Hematopoietic multipotent progenitor cell treated with erythropoietin and hydrocortisone succinate and interleukin-3 and kit ligand, for 4 days (in vitro differentiated cells): ENCODE measurements at regions not wholly inside any gene's neighbourhood (a gene's known extent, or its start where the extent isn't known, plus 50 kb on each side); places are given as distances from the start of the nearest gene placed in this dataset.
"Not testable (repeated sequence)": the region's sequence is repeated elsewhere in the genome, so short reads cannot be mapped to it uniquely, and the experiment has no call there.

Experiments used
- DNase-seq: peaks from one replicate; pipeline ENCODE4 v3.0.0-alpha.2; 2015

DNA sequence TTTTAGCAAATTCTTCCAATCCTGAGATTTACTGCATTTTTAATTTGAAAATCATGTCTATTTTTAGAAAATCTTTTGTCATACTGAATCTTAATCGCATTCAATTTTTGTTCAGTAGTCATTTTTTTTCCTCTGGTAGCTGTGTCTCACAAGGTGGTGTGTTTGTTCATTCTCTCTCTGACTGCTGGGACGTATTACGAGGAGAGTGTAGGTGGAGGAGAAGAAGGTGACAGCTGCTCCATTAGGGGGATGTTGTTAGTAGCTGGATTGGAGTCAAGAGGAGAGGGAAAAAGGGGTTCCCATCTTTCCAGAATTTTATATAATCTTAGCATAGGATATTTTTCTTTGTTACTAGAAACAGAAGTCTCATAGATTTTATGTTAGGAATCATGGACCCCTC, 804.2 kb downstream of the PRIM2 start:
- not testable (repeated sequence) for DNase-seq

DNA sequence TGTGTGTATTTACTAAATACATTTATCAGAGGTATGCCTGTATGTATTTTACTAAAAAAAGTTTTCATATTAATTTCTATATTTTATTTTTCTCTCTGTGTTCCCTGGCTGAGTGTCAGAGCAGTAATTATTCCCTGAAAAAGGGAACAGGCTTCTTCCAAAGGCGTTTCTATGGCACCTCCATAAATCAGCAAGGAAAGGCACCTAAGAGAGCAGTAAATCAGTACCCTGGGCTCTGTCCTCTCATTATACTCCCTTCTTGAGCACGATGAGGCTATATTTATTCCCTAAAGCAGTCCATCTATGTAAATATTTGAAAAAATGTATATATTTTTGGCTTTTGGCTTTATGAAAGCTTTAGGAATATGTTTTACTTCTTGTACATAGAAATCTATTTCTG, 806.3 kb downstream of the PRIM2 start:
- not testable (repeated sequence) for DNase-seq

DNA sequence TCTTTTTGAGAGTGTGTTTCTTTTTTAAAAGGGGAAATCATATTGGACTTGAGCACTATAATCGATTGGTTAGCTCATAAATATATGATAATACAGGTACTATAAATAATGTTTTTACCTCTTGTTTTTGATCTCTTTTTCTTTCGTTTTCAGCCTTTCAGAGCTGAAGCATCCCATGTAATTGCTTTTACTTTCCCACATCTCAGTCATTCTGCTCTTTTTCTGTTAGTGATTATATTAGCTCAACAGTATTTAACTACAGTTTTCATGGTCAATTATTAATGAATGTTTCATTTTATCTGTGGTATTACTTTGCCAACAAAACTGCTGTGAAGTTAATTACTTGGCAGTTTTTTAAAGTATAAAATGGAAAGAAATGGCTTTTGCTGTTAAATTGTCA, 811.1 kb downstream of the PRIM2 start:
- DNase-seq, result not testable (repeated sequence)

DNA sequence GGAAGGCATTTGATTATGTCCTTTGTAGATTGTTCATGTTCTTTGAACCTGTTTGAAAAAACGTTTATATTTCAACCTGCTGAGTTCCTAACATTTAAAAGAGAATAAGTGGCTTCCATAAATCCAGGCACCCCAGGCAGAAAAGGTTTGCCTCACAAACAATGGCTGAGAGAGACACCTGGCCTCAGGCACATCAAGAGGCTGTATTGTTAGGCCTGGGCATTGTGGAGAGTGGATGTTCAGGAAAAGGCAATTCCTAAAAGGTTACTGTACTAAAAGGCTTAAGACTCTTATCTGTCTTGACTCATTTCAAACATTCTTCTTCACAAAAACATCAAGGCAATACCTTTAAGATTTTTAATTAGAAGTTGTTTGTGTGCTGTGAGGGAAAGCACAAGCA, 811.7 kb downstream of the PRIM2 start:
- DNase-seq, result not testable (repeated sequence)

DNA sequence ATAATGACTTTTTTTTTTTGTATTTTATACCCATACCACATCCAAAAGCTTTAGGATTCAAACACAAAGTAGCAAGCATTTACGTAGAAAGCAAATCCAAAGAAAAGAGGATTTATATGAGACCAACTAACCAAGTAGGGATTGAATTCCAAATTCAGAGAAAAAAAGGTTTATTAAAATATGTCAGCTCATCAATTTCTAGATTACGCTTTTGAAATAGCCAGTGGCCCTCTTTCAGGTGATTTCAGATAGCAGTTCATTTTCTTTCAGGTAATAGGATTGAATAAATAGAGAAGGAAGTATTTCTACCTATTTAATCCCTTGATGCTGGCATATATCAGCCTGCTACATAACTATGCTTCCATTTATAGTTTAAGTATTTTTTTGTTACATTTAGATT, 822.3 kb downstream of the PRIM2 start:
- DNase-seq, result not testable (repeated sequence)

DNA sequence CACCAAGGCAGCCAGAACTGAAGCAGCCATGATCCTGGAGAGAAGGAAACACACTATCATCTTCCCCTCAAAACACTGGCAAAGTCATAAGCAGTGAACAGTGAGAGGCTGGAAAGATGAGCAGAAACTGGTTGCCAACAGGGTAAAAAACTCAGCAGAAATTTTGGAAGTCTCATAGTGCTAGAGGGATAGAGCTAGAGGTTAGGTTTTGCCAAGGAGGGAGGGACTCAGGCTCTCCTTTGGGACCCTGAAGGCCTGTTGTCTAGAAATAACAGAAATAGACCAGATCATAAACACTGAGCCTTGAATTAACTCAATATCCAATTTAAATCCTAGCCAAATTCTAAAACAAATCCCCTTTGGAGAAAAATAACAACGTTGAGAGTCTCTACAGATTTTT, 853.6 kb downstream of the PRIM2 start:
- not testable (repeated sequence) for DNase-seq

DNA sequence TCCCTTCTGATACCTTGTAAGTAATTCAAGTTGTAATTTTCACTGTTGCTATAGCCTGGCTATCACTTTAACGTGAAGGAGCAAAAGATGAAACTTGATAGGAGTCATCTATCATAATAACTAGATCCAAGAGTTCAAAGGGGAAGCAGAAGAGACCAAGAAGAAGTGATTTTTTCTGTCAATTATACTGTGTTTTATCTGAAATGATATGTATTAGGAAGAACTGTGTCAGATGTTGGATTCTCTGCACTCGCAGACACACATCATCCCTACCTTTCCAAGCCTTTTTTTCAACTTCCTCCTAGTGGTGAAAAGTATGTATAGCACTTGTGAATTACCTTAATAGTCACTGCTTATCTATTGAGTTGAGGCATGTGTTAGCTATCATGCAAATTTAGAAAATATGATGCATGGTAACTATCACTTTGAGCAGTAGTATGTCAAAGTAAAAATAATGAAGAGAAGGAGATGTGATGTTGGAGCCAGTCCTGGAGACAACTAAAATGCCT, 864.2 kb downstream of the PRIM2 start:
- DNase-seq, result not testable (repeated sequence)

DNA sequence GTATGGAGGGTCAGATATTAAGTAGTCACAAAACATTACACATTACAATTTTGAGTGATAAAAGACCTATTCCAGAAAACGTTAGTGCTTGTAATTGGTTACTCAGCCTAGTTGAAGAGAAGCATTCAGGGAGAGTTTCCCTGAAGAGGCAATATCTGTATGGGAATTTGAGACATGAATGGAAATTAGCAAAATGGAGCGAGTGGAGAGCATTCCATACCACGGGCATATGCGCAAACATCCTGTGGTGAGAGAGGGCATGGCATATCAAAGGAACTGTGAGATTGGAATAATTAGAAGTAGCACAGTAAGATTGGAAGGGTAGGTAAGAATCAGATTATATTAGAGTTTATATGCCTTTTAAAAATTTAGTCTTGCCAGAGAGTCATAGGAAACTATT, 867.9 kb downstream of the PRIM2 start:
- DNase-seq, result not testable (repeated sequence)

DNA sequence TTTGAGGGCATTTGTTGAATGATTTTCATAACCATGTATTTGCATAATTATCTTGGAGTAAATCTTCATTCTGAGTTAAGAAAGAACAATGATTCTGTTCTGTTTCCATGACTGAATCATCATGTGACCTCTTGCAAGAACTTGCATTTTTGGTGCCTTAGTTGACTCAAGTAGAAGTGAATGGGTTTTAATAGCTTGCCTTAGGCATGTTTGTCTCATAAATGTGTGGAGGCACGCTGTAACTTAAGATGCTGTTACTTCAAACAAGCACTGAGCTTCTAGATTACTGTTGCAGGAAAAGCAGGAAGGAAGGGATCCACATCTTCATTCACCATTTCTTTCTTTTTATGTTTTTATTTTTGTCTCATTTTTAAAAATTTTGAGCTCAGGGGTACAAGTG, 875.8 kb downstream of the PRIM2 start:
- not testable (repeated sequence) for DNase-seq

DNA sequence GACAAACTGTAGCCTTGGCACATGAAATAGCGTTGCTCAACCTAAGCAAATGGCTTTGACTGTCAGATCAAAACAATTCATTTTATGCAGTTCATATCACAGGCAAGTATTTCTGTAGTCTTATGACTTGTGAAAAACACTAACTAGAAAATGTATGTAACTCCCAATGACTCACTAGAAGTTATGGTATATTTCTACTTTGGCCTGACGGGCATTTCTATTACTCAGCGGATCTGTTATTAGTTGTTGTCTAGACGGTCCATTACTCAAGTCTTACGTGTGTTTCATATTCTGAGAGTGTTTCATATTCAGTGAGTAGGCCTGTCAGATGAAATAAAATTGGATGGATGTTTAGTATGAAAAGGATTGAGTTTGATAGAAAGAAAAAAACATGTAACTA, 880.9 kb downstream of the PRIM2 start:
- DNase-seq, result no peak

DNA sequence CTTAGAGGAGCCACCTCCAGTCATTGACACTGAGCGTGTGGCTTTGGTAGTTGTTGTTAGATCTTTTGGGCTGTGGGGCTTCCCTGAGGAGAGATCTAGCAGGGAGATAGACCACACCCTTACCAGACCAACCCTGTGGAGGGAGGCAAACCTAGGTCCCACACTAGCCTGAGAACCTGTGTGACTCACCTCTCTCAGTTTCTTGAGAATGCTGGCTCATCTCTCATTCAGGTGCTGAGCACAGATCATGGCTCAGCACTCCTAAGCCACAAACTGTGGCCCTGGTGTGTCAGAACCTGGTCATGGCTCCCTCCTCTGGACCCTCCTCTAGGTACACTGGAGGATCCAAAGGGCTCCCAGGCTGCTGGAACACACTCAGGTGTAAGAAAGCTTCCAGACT, 919.7 kb downstream of the PRIM2 start:
- not testable (repeated sequence) for DNase-seq

DNA sequence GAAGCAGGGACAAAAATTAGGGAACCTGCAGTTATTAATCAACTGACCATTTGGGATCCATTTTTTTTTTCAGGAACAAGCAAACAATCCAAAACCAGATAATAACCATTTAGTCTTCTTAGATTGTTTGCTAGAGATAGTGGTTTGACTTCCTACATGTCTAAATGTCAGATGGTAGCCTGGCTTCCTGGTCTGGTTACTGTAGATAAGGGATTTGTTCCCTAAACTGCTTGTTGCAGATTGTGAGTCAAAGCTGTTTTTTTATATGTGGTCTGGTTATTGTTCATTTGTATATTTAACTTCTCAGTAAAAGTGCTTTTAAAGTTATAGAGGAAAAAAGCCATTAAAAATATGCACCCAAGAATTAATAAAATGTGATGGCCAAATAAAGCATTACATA, 921.0 kb downstream of the PRIM2 start:
- peak; percentile 4 for DNase-seq

DNA sequence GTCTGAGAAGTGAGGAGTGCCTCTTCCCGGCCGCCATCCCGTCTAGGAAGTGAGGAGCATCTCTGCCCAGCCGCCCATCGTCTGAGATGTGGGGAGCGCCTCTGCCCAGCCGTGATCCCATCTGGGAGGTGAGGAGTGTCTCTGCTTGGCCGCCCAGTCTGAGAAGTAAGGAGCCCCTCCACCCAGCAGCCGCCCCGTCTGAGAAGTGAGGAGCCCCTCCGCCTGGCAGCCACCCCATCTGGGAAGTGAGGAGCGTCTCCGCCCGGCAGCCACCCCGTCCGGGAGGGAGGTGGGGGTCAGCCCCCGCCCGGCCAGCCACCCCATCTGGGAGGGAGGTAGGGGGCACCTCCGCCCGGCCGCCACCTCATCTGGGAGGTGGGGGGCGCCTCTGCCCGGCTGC, 940.2 kb downstream of the PRIM2 start:
- DNase-seq, result not testable (repeated sequence)

DNA sequence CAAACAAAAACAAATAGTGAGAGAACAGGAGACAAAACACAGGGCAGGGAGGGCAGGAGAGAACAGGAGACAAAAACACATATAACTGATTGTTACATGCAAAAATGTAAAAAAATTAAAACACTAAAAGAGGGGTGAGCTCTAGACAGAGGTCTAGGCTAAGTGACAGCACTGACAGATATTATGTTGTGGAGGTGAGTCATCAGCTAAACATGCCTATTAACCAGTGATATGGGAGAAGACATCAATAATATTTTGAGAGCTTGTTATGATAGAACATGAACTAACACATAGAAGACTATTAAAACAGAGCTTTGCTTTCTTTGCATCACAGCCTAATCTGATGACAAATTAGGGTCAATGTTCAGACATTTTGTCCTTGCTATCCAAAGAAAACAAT, 972.7 kb downstream of the PRIM2 start:
- no peak for DNase-seq

DNA sequence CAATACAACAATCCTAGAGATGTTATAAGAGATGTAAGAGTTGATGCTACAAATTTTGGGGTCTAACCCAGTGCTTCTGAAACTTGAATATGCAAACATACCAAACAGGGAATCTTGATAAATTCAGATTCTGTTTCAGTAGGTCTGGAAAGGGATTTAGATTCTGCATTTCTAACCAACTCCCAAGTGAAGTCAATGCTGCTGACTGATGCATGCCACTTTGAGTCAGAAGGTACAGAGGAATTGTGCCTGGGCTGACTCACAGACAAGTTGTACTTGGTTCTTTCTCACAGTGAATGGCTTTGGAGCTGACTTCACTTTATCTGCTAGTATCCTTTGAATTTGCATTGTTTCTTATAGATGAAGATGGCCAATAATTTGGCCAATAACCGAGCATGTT, 973.9 kb downstream of the PRIM2 start:
- not testable (repeated sequence) for DNase-seq

DNA sequence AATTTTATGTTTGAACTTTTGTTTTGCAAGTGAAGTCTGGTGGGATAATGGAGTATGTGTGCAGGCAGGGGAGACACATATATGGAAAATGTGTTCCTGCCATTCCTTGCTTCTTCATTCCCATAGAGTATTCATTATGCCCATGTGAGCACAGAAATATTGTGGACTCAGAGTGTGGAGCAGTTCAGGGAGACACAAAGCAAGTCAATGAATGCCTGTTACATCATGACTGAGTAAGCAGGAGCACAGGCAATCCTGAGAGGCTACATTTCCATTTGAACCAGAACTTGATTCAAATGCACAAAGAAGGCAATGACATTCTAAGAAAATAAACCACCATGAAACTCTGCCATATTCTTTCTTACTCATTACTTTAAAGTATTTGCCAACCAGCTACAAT, 990.5 kb downstream of the PRIM2 start:
- not testable (repeated sequence) for DNase-seq

DNA sequence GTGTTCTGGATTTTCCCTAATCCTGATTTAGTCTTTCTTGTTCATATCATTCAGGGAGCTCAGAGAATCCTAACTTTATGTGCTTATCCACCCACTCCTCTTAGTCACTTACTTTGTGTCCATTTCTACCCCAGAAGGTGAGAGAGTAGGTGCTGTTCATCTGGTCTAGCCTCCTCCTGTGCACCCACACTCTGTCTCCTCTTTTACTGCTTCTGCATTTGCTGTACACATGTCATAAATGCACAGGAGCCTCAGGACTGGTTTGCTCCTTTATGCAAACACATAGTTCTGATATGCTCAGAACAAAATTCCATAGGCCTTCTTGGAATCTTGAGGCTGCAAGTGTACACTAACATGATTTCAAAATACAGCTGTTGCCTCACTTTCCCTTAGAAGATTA, 1014.7 kb downstream of the PRIM2 start:
- DNase-seq, result not testable (repeated sequence)

DNA sequence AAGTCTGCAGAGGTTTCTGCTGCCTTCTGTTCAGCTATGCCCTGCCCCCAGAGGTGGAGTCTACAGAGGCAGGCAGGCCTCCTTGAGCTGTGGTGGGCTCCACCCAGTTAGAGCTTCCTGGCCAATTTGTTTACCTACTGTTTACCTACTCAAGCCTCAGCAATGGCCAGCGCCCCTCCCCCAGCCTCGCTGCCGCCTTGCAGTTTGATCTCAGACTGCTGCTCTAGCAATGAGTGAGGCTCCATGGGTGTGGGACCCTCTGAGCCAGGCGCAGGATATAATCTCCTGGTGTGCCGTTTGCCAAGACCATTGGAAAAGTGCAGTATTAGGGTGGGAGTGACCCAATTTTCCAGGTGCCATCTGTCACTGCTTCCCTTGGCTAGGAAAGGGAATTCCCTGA, 1024.9 kb downstream of the PRIM2 start:
- DNase-seq, result not testable (repeated sequence)

DNA sequence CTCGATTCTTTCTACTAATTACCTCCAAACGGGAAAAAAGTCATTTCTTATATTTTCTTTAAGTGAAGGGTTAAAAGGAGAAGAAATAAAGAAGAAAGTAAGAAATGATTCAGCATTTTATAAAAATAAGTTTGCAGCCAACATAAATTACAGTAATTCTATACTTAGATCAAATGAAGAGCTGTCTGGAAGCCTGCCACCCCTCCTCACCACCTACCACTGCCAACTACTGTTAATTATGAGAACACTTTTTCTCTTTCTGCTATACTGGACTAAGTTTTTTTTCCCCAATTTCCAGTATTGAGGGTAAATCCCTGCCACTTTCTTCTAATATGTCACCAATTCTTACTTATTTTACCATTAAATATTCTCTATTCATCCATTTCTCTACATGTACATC, 1030.1 kb downstream of the PRIM2 start:
- DNase-seq, result not testable (repeated sequence)

DNA sequence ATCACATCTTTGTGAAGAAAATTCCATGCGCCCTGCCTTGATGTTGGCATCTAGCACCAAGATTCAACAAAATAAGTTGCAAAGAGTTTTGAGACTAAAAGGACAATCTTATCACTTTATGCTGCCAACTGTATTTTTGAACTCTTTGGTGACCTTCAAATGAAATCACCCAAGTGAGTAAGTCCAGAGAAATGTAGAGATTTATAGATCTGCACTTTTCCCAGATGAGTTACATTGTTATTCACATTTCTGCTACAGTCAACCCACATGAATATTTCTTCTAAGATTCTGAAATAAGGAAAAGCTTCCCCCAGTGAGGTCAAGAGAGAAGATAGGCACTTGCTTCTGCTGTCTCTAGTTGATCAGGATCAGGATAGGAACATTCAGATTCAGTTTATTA, 1034.2 kb downstream of the PRIM2 start:
- not testable (repeated sequence) for DNase-seq

DNA sequence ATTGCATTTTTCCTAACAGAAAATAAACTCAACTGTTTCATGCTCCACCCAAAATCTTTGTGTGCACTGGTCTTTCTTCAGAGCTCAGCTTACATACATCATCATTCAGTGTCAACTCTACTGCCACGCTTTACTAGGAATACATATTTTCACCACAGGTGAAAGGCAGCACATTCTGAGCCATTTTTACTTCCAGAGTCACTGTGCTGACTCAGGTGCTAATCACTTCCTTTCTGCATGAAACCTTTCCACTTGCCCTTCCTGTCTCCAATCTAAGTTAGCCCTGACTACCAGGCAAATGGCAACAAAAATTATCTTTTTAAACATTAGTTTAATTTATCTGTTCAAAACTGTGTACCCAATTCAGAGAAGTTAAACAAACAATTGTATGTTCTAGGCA, 1041.0 kb downstream of the PRIM2 start:
- not testable (repeated sequence) for DNase-seq

DNA sequence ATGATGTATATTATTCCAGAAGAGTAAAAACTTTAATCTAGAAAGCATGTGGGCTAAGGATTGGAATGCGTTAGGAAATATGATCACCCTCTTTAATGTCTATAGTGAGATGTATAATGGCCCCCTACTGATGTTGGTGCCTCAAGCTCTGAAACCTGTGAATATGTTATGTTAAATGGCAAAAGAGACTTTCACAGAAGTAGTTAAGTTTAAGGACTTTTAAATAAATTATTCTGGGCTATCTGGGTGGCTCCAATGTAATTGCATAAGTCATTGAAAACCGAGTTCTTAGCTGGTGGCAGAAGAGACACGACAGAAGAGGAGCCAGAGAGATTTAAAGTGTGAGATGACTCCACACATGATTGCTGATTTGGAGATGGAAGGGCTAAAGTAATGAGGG, 1048.4 kb downstream of the PRIM2 start:
- not testable (repeated sequence) for DNase-seq

DNA sequence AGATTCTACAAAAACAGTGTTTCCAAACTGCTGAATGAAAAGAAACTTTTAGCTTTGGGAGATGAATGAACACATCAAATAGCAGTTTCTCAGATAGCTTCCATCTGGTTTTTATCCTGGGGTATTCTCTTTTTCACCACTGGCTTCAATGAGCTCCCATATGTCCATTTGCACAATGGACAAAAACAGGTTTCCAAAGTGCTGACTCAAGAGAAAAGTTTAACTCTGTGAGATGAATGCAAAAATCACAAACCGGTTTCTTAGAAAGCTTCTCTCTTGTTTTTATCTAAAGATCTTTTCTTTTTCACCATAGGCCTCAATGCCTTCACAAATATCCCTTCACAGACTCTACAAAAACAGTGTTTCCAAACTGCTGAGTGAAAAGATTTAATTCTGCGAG, 1089.2 kb downstream of the PRIM2 start:
- DNase-seq, result not testable (repeated sequence)

DNA sequence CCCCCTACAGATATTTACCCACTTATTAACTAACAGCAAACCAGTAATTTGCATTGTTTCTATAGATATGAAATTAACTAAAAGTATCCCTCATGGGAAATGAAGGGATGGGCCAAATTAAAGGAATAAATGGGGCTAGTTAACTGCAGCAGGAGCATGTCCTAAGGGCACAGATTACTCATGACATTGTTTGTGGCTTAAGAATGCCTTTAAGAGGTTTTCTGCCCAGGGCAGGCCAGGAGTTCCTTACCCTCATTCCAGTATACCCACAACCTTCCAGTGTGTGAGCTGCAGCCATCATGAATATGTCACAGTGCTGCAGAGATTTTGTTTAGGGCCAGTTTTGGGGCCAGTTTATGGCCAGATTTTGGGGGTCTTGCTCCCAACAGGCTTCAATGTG, 1101.9 kb downstream of the PRIM2 start:
- no peak for DNase-seq
